ENCODE measurements at regions not wholly inside any gene's neighbourhood (a gene's known extent, or its start where the extent isn't known, plus 50 kb on each side); places are given as distances from the start of the nearest gene placed in this dataset.

DNA sequence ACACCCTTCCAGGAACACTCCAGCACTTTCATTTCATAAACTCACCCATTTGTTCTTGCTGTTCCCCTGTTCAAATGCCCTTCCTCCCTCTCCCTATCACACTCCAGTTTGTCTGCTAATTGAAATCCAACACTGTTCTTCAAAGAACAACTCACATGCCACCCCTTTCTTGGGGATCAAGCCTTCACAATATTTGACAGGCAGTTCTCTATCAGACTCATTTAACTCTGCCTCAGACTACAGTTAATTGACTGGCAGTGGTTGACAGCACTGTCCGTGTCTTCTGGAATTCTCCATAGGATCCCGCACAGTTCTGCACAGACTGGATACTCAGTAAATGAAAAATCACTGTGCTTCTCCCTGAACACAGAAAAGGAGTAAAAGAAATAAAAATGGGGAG lies 87.8 kb downstream of the PMP22 start:
- DNase-seq (ENCODE audit: low read depth) = no peak
- no peak overlapping the region for H3K4me3 ChIP-seq (ENCODE audit: low read depth, low read length)
- TF ChIP-seq, protein P1, sequence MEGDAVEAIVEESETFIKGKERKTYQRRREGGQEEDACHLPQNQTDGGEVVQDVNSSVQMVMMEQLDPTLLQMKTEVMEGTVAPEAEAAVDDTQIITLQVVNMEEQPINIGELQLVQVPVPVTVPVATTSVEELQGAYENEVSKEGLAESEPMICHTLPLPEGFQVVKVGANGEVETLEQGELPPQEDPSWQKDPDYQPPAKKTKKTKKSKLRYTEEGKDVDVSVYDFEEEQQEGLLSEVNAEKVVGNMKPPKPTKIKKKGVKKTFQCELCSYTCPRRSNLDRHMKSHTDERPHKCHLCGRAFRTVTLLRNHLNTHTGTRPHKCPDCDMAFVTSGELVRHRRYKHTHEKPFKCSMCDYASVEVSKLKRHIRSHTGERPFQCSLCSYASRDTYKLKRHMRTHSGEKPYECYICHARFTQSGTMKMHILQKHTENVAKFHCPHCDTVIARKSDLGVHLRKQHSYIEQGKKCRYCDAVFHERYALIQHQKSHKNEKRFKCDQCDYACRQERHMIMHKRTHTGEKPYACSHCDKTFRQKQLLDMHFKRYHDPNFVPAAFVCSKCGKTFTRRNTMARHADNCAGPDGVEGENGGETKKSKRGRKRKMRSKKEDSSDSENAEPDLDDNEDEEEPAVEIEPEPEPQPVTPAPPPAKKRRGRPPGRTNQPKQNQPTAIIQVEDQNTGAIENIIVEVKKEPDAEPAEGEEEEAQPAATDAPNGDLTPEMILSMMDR (IDR thresholded peaks at IDR 0.05; ENCODE audit: control insufficient read depth, extremely low read depth, insufficient read depth) = no peak

DNA sequence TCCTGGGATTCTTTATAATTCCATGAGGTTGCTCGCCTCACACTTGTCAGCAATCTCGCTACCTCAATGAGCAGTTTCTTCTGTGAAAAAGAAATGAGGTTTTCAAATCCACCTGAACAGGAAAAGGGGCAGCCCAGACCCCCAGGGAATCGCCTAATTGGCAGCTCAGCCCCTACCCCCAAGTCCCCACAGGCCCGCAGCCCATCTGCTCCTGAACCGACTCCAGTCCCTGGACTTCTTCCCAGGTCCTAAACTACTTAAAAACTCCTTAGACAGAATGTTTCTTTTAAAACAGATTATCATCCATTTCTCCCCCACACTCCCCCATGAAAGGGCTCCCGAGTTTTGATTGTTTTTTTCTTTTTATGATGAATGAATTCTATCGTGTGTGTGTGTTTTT lies 89.8 kb downstream of the PMP22 start:
- DNase-seq (ENCODE audit: low read depth) = no peak
- H3K4me3 ChIP-seq (ENCODE audit: low read depth, low read length) = no peak overlapping the region
- TF ChIP-seq, protein P1 (IDR thresholded peaks at IDR 0.05; ENCODE audit: control insufficient read depth, extremely low read depth, insufficient read depth) = no peak

DNA sequence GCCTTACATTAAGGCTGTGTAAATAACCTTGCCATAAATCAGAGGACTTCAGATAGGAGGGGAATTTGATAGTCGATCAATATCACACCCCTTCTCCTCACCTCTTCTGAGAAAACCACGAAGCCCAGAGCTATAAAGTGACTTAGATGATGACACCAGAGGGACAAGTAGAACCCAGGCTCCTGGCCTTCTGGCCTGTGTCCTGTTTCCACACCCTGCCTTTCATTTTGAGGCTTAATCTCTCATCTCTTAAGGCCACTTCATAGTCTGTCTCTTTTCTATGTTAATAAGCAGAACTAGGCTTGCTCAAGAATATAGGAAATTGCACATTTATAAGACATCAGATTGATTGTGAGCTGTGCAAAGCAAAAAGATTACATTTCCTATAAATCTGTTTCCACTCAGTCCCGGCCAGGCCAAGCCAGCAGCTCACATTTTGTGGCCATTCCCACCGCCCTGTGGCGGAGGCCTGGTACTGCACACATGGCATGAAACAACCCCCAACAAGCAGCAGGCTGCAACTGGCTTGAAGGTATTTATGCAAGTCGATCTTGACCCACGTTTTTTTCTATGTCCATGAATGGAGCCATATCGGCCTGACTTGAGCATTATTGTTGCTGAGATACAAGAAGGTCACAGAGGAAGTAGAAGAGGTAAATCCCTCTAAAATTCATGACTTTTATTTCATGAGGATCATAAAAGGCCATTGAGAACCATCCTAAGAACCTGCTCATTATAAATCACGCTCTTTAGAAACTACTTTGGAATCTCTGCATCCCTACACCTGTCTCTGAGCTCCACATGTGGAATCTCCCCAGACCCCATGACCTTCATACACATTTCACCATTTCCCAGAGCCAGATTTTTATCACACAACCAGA lies 93.7 kb downstream of the PMP22 start:
- peak; percentile 18 for DNase-seq (ENCODE audit: low read depth)
- TF ChIP-seq, protein P1 (IDR thresholded peaks at IDR 0.05; ENCODE audit: control insufficient read depth, extremely low read depth, insufficient read depth) = peak; percentile 80
- no peak overlapping the region for H3K4me3 ChIP-seq (ENCODE audit: low read depth, low read length)

DNA sequence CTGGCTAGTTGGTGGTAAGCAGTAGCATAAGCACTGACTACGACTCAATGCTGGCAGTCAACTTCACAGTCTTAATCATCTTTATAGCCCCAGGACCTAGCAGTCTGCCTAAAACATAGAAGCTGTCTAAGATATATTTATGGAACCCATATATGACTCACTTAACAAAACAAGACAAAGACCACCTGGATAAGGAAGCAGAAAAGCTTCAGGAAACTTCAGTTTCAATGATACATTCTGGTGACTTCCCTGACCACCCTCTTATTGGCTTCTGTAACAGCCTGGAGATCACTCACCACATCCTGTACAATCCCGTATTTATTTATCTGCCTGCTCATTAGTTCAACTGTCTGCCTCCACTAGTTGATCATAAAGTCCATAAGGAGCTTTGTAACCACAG lies 95.5 kb downstream of the PMP22 start:
- TF ChIP-seq, protein P1 (IDR thresholded peaks at IDR 0.05; ENCODE audit: control insufficient read depth, extremely low read depth, insufficient read depth) = no peak
- DNase-seq (ENCODE audit: low read depth) = no peak
- no peak overlapping the region for H3K4me3 ChIP-seq (ENCODE audit: low read depth, low read length)

DNA sequence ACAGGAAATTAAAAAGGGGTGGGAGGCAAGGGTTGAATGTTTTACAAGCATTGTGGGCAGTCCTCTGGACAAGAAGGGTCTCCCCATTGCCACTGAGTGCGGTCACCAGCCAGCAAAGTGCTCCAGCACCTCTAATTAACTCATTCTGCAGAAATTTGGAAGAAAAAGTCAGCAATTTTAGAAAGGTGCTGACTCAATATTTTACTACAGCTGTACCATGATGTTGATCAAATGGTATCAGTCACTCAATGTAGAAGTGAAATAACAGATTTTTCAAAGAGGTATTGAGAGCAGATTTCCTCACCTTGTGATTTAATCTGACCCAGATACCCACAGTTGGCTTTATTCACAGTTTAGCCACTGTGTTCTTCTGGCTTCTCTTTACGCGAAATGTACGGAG lies 96.7 kb downstream of the PMP22 start:
- no peak for DNase-seq (ENCODE audit: low read depth)
- H3K4me3 ChIP-seq (ENCODE audit: low read depth, low read length) = no peak overlapping the region
- TF ChIP-seq, protein P1 (IDR thresholded peaks at IDR 0.05; ENCODE audit: control insufficient read depth, extremely low read depth, insufficient read depth) = no peak

DNA sequence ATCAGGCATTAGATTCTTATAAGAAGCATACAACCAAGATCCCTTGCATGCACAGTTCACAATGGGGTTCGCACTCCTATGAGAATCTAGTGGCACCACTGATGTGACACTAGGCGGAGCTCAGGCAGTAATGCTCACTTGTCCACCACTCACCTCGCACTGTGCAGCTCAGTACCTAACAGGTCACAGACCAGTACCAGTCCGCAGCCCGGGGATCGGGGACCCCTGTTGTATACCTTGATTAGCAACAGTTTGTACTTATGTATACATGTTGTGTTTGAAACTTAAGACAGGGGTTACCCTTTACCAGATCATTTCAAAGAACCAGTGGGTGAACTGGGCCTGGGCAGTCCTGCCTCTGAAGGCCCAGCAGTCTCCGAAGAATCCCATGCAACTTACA lies 103.7 kb downstream of the PMP22 start:
- TF ChIP-seq, protein P1 (IDR thresholded peaks at IDR 0.05; ENCODE audit: control insufficient read depth, extremely low read depth, insufficient read depth) = no peak
- DNase-seq (ENCODE audit: low read depth) = no peak
- no peak overlapping the region for H3K4me3 ChIP-seq (ENCODE audit: low read depth, low read length)

DNA sequence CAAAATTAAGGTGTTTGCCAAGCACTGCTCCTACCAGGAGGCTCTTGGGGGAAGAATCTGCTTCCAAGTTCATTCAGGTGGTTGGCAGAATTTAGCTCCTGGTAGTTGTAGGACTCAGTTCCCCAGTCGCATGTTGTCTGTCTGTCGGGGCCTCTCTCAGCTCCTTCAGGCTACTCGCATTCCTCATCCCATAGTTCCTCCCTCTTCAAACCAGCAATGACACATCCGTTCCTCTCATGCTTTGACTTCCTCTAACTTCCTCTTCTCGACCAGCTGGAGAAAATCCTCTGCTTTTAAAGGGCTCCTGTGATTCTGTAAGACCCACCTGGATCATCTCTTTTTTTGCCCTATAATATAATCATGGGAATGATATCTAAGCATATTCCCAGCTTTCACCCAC lies 108.1 kb downstream of the PMP22 start:
- TF ChIP-seq, protein P1 (IDR thresholded peaks at IDR 0.05; ENCODE audit: control insufficient read depth, extremely low read depth, insufficient read depth) = no peak
- H3K4me3 ChIP-seq (ENCODE audit: low read depth, low read length) = no peak overlapping the region
- no peak for DNase-seq (ENCODE audit: low read depth)
